ENCODE measurements at regions not wholly inside any gene's neighbourhood (a gene's known extent, or its start where the extent isn't known, plus 50 kb on each side); places are given as distances from the start of the nearest gene placed in this dataset.
"Not testable (repeated sequence)": the region's sequence is repeated elsewhere in the genome, so short reads cannot be mapped to it uniquely, and the experiment has no call there.

GRCh38 chr16:59971264-59971663 is 1237.1 kb upstream of the GOT2 start:
- H3K27ac Mint-ChIP-seq, result no peak overlapping the region

DNA sequence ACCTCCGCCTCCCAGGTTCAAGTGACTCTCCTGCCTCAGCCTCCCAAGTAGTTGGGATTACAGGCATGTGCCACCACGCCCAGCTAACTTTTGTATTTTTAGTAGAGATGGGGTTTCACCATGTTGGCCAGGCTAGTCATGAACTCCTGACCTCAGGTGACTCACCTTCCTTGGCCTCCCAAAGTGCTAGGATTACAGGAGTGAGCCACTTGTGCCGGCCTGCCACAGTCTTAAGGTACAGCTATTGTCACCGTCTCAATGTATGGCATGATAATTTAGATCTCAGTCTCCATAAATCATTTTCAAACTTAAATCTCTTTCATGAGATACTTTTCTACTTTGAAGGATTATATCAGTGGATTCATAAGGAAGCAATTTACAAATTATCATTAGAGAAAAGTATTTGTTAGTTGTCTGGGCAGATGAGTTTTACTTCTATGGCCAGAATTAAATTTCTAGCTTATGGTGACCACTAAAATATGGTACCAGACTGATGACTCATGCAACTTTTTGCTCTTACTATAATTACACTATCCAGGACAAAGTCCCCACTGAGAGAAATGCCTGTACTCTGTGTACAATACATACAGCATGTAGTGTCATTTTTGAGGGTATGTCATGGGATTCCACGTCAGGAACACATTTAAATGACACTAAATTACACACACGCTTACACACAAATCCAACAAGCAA is 1230.3 kb upstream of the GOT2 start:
- DNase-seq (no peak), ATAC-seq (no peak)
- no peaks in the 10 kb centered on the region for H3K9me3 ChIP-seq (ENCODE audit: control insufficient read depth, low read length, poor library complexity, severe bottlenecking)
- Mint-ChIP-seq H3K36me3 (ENCODE audit: low read depth) (no peaks in the 10 kb centered on the region), H3K27me3 (no peaks in the 10 kb centered on the region), H3K27ac (no peak overlapping the region), H3K4me3 (no peak overlapping the region), H3K4me1 (no peaks in the 10 kb centered on the region)

More at GRCh38 chr16:59971264-59971663, 1237.1 kb upstream of the GOT2 start:
- Mint-ChIP-seq H3K4me1 (no peaks in the 10 kb centered on the region), H3K4me3 (no peak overlapping the region), H3K27me3 (no peaks in the 10 kb centered on the region), H3K36me3 (ENCODE audit: low read depth) (no peaks in the 10 kb centered on the region)
- DNase-seq (no peak), ATAC-seq (no peak)
- no peaks in the 10 kb centered on the region for H3K9me3 ChIP-seq (ENCODE audit: control insufficient read depth, low read length, poor library complexity, severe bottlenecking)

DNA sequence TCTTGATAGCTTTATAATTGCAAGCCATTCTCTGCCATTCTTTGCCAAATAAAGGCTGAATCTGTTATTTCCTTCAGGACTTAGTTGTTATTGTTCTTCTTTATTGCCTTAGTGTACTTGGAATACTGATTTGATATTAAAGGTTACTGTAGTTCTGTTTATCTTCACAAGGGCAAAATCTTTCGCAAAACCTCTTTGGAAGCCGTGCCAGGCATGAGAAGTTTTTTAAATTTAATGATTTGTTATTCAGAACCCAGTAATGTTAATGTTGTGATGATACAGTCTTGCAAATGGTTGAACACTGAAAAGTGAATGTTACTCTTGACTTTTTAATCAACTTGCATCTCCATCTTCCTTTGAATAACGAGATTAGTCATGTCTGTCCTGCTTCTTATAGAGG is 1225.2 kb upstream of the GOT2 start:
- no peak overlapping the region for H3K27ac Mint-ChIP-seq
- H3K36me3 Mint-ChIP-seq (ENCODE audit: low read depth), result no peaks in the 10 kb centered on the region
- no peak overlapping the region for H3K4me3 Mint-ChIP-seq
- ATAC-seq, result no peak
- H3K27me3 Mint-ChIP-seq, result no peaks in the 10 kb centered on the region
- H3K9me3 ChIP-seq (ENCODE audit: control insufficient read depth, low read length, poor library complexity, severe bottlenecking), result no peaks in the 10 kb centered on the region
- no peaks in the 10 kb centered on the region for H3K4me1 Mint-ChIP-seq
- no peak for DNase-seq

DNA sequence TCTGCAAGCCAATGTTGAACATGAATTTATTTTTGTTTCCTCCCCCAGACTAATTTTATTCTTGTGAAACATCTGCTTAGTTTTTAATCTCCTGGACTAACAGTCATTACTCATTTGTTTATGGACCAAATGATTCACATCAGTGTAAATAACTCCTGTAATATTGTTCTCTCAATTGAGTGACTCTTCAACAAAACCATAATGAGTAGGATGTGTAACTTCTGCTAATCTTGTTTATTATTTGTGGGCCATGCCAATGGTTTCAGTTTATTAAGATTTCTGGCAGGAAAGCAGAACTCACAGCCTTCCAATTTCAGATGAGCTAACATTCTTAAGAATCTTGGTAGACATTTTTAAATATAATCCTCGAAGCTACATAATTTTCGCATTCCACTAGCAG is 1216.3 kb upstream of the GOT2 start:
- Mint-ChIP-seq H3K27ac (no peak overlapping the region), H3K4me3 (no peak overlapping the region), H3K36me3 (ENCODE audit: low read depth) (no peaks in the 10 kb centered on the region), H3K27me3 (no peaks in the 10 kb centered on the region), H3K4me1 (no peaks in the 10 kb centered on the region)
- ATAC-seq (no peak), DNase-seq (no peak)
- no peaks in the 10 kb centered on the region for H3K9me3 ChIP-seq (ENCODE audit: control insufficient read depth, low read length, poor library complexity, severe bottlenecking)

DNA sequence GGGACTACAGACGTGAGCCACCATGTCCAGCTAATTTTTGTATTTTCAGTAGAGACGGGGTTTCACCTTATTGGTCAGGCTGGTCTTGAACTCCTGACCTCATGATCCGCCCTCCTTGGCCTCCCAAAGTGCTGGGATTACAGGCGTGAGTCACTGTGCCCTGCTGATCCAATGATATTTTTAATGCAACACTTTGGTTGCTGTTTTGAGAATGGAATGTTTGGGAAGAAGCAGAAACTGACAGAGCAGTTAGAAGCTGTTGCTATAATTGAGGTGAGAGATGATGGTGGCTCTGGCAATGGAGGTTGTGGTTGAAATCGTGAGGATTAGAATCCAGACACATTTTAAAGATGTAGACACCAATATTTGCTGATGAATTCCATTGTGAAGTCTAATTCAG is 1209.9 kb upstream of the GOT2 start:
- not testable (repeated sequence) for H3K4me1 Mint-ChIP-seq; H3K4me3 Mint-ChIP-seq; H3K27me3 Mint-ChIP-seq; DNase-seq; ATAC-seq; H3K27ac Mint-ChIP-seq; H3K9me3 ChIP-seq (ENCODE audit: control insufficient read depth, low read length, poor library complexity, severe bottlenecking); H3K36me3 Mint-ChIP-seq (ENCODE audit: low read depth)

DNA sequence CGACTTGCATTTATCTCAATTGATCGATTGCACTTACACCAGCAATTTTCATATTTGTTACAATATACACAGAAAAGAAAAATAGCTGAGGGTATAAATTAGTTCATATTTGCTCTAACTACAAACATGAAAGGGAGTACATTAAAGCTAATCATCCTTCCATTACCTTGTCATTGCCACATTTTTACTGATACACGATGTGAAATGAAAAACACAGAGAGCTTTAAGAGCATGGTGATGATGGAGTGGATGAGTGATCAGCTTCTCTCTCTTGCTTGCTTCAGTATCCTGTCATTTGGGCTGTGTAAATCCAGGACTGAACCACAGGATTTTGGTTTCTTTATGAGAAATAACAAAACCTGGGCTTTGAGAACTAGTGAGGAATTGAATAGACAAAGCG is 1207.5 kb upstream of the GOT2 start:
- no peak for DNase-seq
- H3K36me3 Mint-ChIP-seq (ENCODE audit: low read depth), result no peaks in the 10 kb centered on the region
- no peak for ATAC-seq
- peaks cover 2% of the 10 kb centered on the region for H3K9me3 ChIP-seq (ENCODE audit: control insufficient read depth, low read length, poor library complexity, severe bottlenecking)
- H3K4me3 Mint-ChIP-seq, result no peak overlapping the region
- H3K27me3 Mint-ChIP-seq, result no peaks in the 10 kb centered on the region
- no peaks in the 10 kb centered on the region for H3K4me1 Mint-ChIP-seq
- no peak overlapping the region for H3K27ac Mint-ChIP-seq

- Mint-ChIP-seq H3K4me1 (no peaks in the 10 kb centered on the region), H3K27ac (no peak overlapping the region), H3K27me3 (no peaks in the 10 kb centered on the region), H3K4me3 (no peak overlapping the region), H3K36me3 (ENCODE audit: low read depth) (no peaks in the 10 kb centered on the region)
- DNase-seq (no peak), ATAC-seq (no peak)
- H3K9me3 ChIP-seq (ENCODE audit: control insufficient read depth, low read length, poor library complexity, severe bottlenecking), result peaks cover 4% of the 10 kb centered on the region
Observed at GRCh38 chr16:59920054-59920453, 1185.9 kb upstream of the GOT2 start.

- no peak for ATAC-seq
- no peaks in the 10 kb centered on the region for H3K9me3 ChIP-seq (ENCODE audit: control insufficient read depth, low read length, poor library complexity, severe bottlenecking)
- no peak for DNase-seq
- H3K4me1 Mint-ChIP-seq, result no peaks in the 10 kb centered on the region
- H3K27ac Mint-ChIP-seq, result no peak overlapping the region
- no peaks in the 10 kb centered on the region for H3K27me3 Mint-ChIP-seq
- H3K4me3 Mint-ChIP-seq, result no peak overlapping the region
- no peaks in the 10 kb centered on the region for H3K36me3 Mint-ChIP-seq (ENCODE audit: low read depth)
Observed at GRCh38 chr16:59913666-59914065, 1179.5 kb upstream of the GOT2 start.

GRCh38 chr16:59909262-59909661 is 1175.1 kb upstream of the GOT2 start:
- DNase-seq (no peak), ATAC-seq (no peak)
- no peaks in the 10 kb centered on the region for H3K27me3 Mint-ChIP-seq
- no peaks in the 10 kb centered on the region for H3K9me3 ChIP-seq (ENCODE audit: control insufficient read depth, low read length, poor library complexity, severe bottlenecking)
- H3K36me3 Mint-ChIP-seq (ENCODE audit: low read depth), result no peaks in the 10 kb centered on the region
- H3K27ac Mint-ChIP-seq, result no peak overlapping the region
- H3K4me1 Mint-ChIP-seq, result no peaks in the 10 kb centered on the region
- H3K4me3 Mint-ChIP-seq, result no peak overlapping the region

- Mint-ChIP-seq H3K4me1 (no peaks in the 10 kb centered on the region), H3K4me3 (no peak overlapping the region), H3K27ac (no peak overlapping the region), H3K36me3 (ENCODE audit: low read depth) (no peaks in the 10 kb centered on the region), H3K27me3 (no peaks in the 10 kb centered on the region)
- ATAC-seq (no peak), DNase-seq (no peak)
- H3K9me3 ChIP-seq (ENCODE audit: control insufficient read depth, low read length, poor library complexity, severe bottlenecking), result no peaks in the 10 kb centered on the region
Observed at GRCh38 chr16:59907611-59908010, 1173.5 kb upstream of the GOT2 start.

DNA sequence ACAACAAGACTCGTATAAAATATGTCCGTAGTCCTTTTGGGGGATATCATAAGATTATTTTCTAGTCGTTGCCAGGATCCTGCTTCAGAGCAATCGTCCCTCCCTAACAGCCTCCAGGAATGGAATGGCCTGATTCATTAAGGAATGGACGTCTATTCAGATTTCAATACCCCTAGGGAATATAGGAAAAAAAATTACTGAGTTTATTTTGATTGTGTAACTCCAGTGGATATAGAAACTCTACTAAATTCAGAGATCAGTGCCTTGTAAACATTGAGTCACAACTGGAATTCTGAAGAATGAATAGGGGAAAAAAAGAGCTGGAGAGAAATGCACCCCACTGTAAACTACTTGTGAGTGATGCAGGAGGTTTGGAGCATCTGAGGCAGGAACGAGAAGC is 1171.5 kb upstream of the GOT2 start:
- no peaks in the 10 kb centered on the region for H3K27me3 Mint-ChIP-seq
- no peaks in the 10 kb centered on the region for H3K4me1 Mint-ChIP-seq
- no peak for ATAC-seq
- no peak overlapping the region for H3K4me3 Mint-ChIP-seq
- no peaks in the 10 kb centered on the region for H3K9me3 ChIP-seq (ENCODE audit: control insufficient read depth, low read length, poor library complexity, severe bottlenecking)
- no peak for DNase-seq
- H3K36me3 Mint-ChIP-seq (ENCODE audit: low read depth), result no peaks in the 10 kb centered on the region
- no peak overlapping the region for H3K27ac Mint-ChIP-seq

DNA sequence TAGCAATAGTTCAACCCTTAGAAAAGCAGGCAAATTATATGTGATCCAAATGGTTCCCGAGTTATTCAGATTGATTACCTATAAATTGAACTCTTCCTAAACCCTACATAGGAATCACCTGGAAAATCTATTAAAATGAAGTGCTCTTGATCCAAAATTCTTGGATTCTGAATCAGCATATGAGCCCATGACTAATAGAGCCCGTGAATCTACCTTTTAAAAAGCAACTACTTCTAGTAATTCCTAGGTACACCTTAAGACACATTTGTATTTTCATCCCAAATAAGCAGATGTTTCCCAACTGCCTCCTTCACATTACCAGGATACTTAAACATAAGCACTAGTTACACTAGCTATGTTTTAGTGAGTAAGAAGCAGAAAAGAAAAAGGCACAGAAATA is 1171.0 kb upstream of the GOT2 start:
- no peaks in the 10 kb centered on the region for H3K9me3 ChIP-seq (ENCODE audit: control insufficient read depth, low read length, poor library complexity, severe bottlenecking)
- no peaks in the 10 kb centered on the region for H3K27me3 Mint-ChIP-seq
- H3K27ac Mint-ChIP-seq, result no peak overlapping the region
- ATAC-seq (no peak), DNase-seq (no peak)
- H3K36me3 Mint-ChIP-seq (ENCODE audit: low read depth), result no peaks in the 10 kb centered on the region
- H3K4me3 Mint-ChIP-seq, result no peak overlapping the region
- no peaks in the 10 kb centered on the region for H3K4me1 Mint-ChIP-seq

DNA sequence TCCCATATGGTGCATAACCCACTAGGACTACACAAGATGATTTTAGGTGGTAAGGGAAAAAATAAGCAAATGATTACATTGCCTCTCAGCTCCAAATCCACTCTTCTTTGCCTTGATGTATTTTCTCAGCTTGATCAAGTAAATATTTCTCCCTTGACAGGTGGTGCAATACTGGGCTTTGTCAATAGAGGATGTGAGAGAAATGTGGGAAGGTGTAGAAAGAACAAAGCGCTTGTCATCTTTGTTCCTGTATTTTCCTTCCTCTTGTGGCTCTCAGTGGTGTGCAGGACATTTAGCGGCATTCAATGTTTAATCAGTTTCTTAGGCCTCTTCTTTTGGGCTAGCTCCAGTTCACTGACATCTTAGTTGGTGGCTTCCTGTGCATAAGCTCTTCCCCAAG is 1165.8 kb upstream of the GOT2 start:
- no peaks in the 10 kb centered on the region for H3K4me1 Mint-ChIP-seq
- ATAC-seq, result no peak
- no peak for DNase-seq
- no peaks in the 10 kb centered on the region for H3K36me3 Mint-ChIP-seq (ENCODE audit: low read depth)
- H3K27ac Mint-ChIP-seq, result no peak overlapping the region
- H3K4me3 Mint-ChIP-seq, result no peak overlapping the region
- no peaks in the 10 kb centered on the region for H3K9me3 ChIP-seq (ENCODE audit: control insufficient read depth, low read length, poor library complexity, severe bottlenecking)
- H3K27me3 Mint-ChIP-seq, result no peaks in the 10 kb centered on the region

DNA sequence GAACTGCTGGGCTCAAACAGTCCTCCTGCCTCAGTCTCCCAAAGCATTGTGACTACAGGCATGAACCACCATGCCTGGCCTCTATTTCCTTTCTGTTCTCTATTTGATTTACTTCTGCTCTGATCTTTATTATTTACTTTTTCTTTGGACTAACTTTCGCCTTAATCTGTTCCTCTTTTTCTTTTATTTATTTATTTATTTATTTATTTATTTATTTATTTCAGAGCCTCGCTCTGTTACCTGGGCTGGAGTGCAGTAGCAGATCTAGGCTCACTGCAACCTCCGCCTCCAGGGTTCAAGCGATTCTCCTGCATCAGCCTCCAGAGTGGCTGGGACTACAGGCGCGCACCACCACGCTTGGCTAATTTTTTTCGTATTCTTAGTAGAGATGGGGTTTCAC is 1158.3 kb upstream of the GOT2 start:
- no peak overlapping the region for H3K4me3 Mint-ChIP-seq
- no peak overlapping the region for H3K27ac Mint-ChIP-seq
- H3K27me3 Mint-ChIP-seq, result no peaks in the 10 kb centered on the region
- H3K9me3 ChIP-seq (ENCODE audit: control insufficient read depth, low read length, poor library complexity, severe bottlenecking), result no peaks in the 10 kb centered on the region
- no peaks in the 10 kb centered on the region for H3K36me3 Mint-ChIP-seq (ENCODE audit: low read depth)
- no peaks in the 10 kb centered on the region for H3K4me1 Mint-ChIP-seq
- DNase-seq (no peak), ATAC-seq (no peak)

Measured in T-helper 17 cell (primary cell).